GM18951 (cell line): ENCODE measurements at regions not wholly inside any gene's neighbourhood (a gene's known extent, or its start where the extent isn't known, plus 50 kb on each side); places are given as distances from the start of the nearest gene placed in this dataset.

Experiments used
- POLR2A ChIP-seq: IDR thresholded peaks from 4 replicates; pipeline ENCODE4 v1.6.1; 2011; ENCODE audit warnings: mild to moderate bottlenecking; ENCODE audit not compliant: insufficient read length, insufficient read depth; ENCODE audit errors: extremely low read depth
- in situ Hi-C: fragments of 300-500 bp; cut with MboI; formaldehyde crosslinking; loops from one replicate; pipeline ENCODE4 v1.12.0; 2022; ENCODE audit warnings: low sequenced_read_pairs, mixed read lengths, inconsistent platforms; ENCODE audit not compliant: unreplicated experiment

GRCh38 chr5:89478851-89479250 lies 595.9 kb upstream of the MEF2C start:
- TF ChIP-seq POLR2A = no peak

GRCh38 chr5:89473196-89473595 lies 590.2 kb upstream of the MEF2C start:
- TF ChIP-seq POLR2A = no peak
- in situ Hi-C loops = no loop called here

More at GRCh38 chr5:89478851-89479250, 595.9 kb upstream of the MEF2C start:
- in situ Hi-C loops = no loop called here

- in situ Hi-C loops = no loop called here
- TF ChIP-seq POLR2A = no peak
These were observed 588.6 kb upstream of the MEF2C start for GRCh38 chr5:89471541-89471940.

GRCh38 chr5:89471115-89471514 lies 588.1 kb upstream of the MEF2C start:
- TF ChIP-seq POLR2A = no peak
- in situ Hi-C loops = no loop called here

- TF ChIP-seq POLR2A = no peak
- in situ Hi-C loops = no loop called here
These were observed 587.7 kb upstream of the MEF2C start for GRCh38 chr5:89470658-89471057.

- in situ Hi-C loops = no loop called here
- TF ChIP-seq POLR2A = no peak
These were observed 575.3 kb upstream of the MEF2C start for GRCh38 chr5:89458332-89458656.

- in situ Hi-C loops = no loop called here
These were observed 574.7 kb upstream of the MEF2C start for GRCh38 chr5:89457411-89458331.

GRCh38 chr5:89452081-89452480 lies 569.1 kb upstream of the MEF2C start:
- no peak for TF ChIP-seq POLR2A
- in situ Hi-C loops = no loop called here

More at GRCh38 chr5:89457411-89458331, 574.7 kb upstream of the MEF2C start:
- no peak for TF ChIP-seq POLR2A

GRCh38 chr5:89451263-89451662 lies 568.3 kb upstream of the MEF2C start:
- no peak for TF ChIP-seq POLR2A
- in situ Hi-C loops = no loop called here

GRCh38 chr5:89450149-89450538 lies 567.2 kb upstream of the MEF2C start:
- in situ Hi-C loops = no loop called here
- no peak for TF ChIP-seq POLR2A

- in situ Hi-C loops = no loop called here
- no peak for TF ChIP-seq POLR2A
These were observed 566.6 kb upstream of the MEF2C start for GRCh38 chr5:89449392-89450148.

- in situ Hi-C loops = no loop called here
- no peak for TF ChIP-seq POLR2A
These were observed 564.0 kb upstream of the MEF2C start for GRCh38 chr5:89447027-89447426.

GRCh38 chr5:89445106-89445745 lies 562.2 kb upstream of the MEF2C start:
- in situ Hi-C loops = no loop called here

GRCh38 chr5:89444088-89444487 lies 561.1 kb upstream of the MEF2C start:
- in situ Hi-C loops = no loop called here
- no peak for TF ChIP-seq POLR2A

More at GRCh38 chr5:89445106-89445745, 562.2 kb upstream of the MEF2C start:
- TF ChIP-seq POLR2A = no peak

GRCh38 chr5:89443508-89443907 lies 560.5 kb upstream of the MEF2C start:
- in situ Hi-C loops = no loop called here
- no peak for TF ChIP-seq POLR2A
